ENCODE measurements at regions not wholly inside any gene's neighbourhood (a gene's known extent, or its start where the extent isn't known, plus 50 kb on each side); places are given as distances from the start of the nearest gene placed in this dataset.
A peak's percentile ranks its signal among the peaks of the same experiment; 100 is the strongest.

- no peak for DNase-seq (ENCODE audit: low read depth)
These were observed 70.8 kb upstream of the NXT1 start for GRCh38 chr20:23279836-23280235.

GRCh38 chr20:23278172-23278571, 72.4 kb upstream of the NXT1 start:
- no peak for DNase-seq (ENCODE audit: low read depth)

GRCh38 chr20:23277316-23277715, 73.3 kb upstream of the NXT1 start:
- no peak for DNase-seq (ENCODE audit: low read depth)

- DNase-seq (ENCODE audit: low read depth) = no peak
These were observed 76.8 kb upstream of the NXT1 start for GRCh38 chr20:23273776-23274175.

- no peak for DNase-seq (ENCODE audit: low read depth)
These were observed 78.2 kb upstream of the NXT1 start for GRCh38 chr20:23272176-23273029.

GRCh38 chr20:23270382-23270911, 80.1 kb upstream of the NXT1 start:
- peak; percentile 16 for DNase-seq (ENCODE audit: low read depth)

GRCh38 chr20:23269954-23270353, 80.6 kb upstream of the NXT1 start:
- DNase-seq (ENCODE audit: low read depth) = no peak

- DNase-seq (ENCODE audit: low read depth) = no peak
These were observed 81.7 kb upstream of the NXT1 start for GRCh38 chr20:23268792-23269354.

- DNase-seq (ENCODE audit: low read depth) = no peak
These were observed 82.7 kb upstream of the NXT1 start for GRCh38 chr20:23267909-23268308.

- DNase-seq (ENCODE audit: low read depth) = no peak
These were observed 83.8 kb upstream of the NXT1 start for GRCh38 chr20:23266530-23267398.

- DNase-seq (ENCODE audit: low read depth) = no peak
These were observed 85.4 kb upstream of the NXT1 start for GRCh38 chr20:23265226-23265625.

- DNase-seq (ENCODE audit: low read depth) = no peak
These were observed 86.0 kb upstream of the NXT1 start for GRCh38 chr20:23264545-23264944.

- DNase-seq (ENCODE audit: low read depth) = no peak
These were observed 90.3 kb upstream of the NXT1 start for GRCh38 chr20:23260181-23260840.

- no peak for DNase-seq (ENCODE audit: low read depth)
These were observed 91.9 kb upstream of the NXT1 start for GRCh38 chr20:23258747-23259121.

GRCh38 chr20:23257848-23258746, 92.5 kb upstream of the NXT1 start:
- DNase-seq (ENCODE audit: low read depth) = peak; percentile 86

GRCh38 chr20:23257106-23257761, 93.4 kb upstream of the NXT1 start:
- DNase-seq (ENCODE audit: low read depth) = peak; percentile 33

GRCh38 chr20:23255716-23256385, 94.7 kb upstream of the NXT1 start:
- DNase-seq (ENCODE audit: low read depth) = peak; percentile 30

- no peak for DNase-seq (ENCODE audit: low read depth)
These were observed 95.5 kb upstream of the NXT1 start for GRCh38 chr20:23255106-23255505.

GRCh38 chr20:23254505-23254904, 96.1 kb upstream of the NXT1 start:
- no peak for DNase-seq (ENCODE audit: low read depth)

- no peak for DNase-seq (ENCODE audit: low read depth)
These were observed 96.6 kb upstream of the NXT1 start for GRCh38 chr20:23254034-23254433.
